ENCODE measurements at regions not wholly inside any gene's neighbourhood (a gene's known extent, or its start where the extent isn't known, plus 50 kb on each side); places are given as distances from the start of the nearest gene placed in this dataset.

DNA sequence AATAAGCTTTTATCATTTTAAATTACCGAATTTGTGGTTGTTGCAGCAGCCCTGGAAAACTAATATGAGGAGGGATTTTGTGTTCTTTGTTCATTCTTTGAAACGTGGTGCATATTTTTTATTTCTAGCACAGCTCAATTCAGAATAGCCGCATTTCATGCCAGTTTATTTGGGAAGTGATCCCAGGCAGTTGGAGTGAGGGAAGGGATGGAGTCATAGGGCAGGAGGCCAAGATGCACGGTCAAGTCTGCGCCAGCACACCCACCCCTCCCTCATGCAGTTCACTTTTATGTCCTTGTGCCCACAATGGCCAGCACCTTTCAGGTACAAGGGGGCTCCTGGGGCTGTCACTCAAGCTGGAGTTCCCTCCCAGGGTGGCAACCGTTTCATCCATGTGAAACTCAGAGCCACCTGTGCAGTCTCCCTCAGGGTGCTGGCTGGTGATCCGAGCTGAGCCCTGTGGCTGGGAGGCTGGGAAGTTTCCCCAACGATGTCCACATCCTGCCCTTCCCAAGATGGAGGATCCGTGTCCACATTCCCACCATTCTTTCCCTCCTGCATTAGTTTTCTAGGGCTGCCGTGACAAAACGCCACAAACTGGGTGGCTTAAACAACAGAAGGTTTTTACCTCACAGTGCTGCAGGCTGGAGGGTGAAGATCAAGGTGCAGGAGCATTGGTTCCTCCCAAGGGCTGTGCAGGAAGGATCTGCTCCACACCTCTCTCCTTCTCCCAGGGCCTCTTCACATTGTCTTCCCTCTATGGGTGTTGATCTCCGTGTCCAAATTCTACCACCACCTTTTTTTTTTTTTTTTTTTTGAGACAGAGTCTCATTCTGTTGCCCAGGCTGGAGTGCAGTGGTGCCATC is 68.5 kb upstream of the ITGA6 start:
- H3K27ac ChIP-seq = no peak overlapping the region
- TF ChIP-seq NPAS2 (CRISPR knock-in tag; IDR thresholded peaks at IDR 0.05; ENCODE audit: borderline replicate concordance) = no peak
- TF ChIP-seq NR3C1 (IDR thresholded peaks at IDR 0.05) = no peak
- TF ChIP-seq, protein P1, sequence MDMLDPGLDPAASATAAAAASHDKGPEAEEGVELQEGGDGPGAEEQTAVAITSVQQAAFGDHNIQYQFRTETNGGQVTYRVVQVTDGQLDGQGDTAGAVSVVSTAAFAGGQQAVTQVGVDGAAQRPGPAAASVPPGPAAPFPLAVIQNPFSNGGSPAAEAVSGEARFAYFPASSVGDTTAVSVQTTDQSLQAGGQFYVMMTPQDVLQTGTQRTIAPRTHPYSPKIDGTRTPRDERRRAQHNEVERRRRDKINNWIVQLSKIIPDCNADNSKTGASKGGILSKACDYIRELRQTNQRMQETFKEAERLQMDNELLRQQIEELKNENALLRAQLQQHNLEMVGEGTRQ (IDR thresholded peaks at IDR 0.05) = no peak
- no peak for TF ChIP-seq ESRRA (IDR thresholded peaks at IDR 0.05; ENCODE audit: borderline replicate concordance, low read length)
- TF ChIP-seq PHF8 (IDR thresholded peaks at IDR 0.05; ENCODE audit: borderline replicate concordance, low read depth) = no peak
- TF ChIP-seq CEBPB (IDR thresholded peaks at IDR 0.05) = no peak
- TF ChIP-seq POLR2A (IDR thresholded peaks at IDR 0.05; ENCODE audit: low read length) = no peak
- TF ChIP-seq JUN (IDR thresholded peaks at IDR 0.05) = no peak
- no peak for TF ChIP-seq RNF2 (IDR thresholded peaks at IDR 0.05; ENCODE audit: borderline replicate concordance, low read depth)
- no peak for TF ChIP-seq HEYL (CRISPR knock-in tag; IDR thresholded peaks at IDR 0.05)
- no peak for TF ChIP-seq ZNF302 (CRISPR knock-in tag; IDR thresholded peaks at IDR 0.05)
- TF ChIP-seq, protein P2, sequence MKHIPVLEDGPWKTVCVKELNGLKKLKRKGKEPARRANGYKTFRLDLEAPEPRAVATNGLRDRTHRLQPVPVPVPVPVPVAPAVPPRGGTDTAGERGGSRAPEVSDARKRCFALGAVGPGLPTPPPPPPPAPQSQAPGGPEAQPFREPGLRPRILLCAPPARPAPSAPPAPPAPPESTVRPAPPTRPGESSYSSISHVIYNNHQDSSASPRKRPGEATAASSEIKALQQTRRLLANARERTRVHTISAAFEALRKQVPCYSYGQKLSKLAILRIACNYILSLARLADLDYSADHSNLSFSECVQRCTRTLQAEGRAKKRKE (CRISPR knock-in tag; IDR thresholded peaks at IDR 0.05; ENCODE audit: low read depth) = no peak
- TF ChIP-seq TFCP2L1 (CRISPR knock-in tag; IDR thresholded peaks at IDR 0.05) = no peak
- FAIRE-seq = no peak
- no peak overlapping the region for H3K4me2 ChIP-seq
- POLR2A ChIA-PET = no interaction called here
- no peak for ATAC-seq
- no peaks in the 10 kb centered on the region for H3K9me3 ChIP-seq
- H3K4me1 ChIP-seq = no peaks in the 10 kb centered on the region; the same call in 2 of the 3 replicates
- DNase-seq (ENCODE audit: low read depth in 1 of 2, low spot score in 1 of 2) = no peak
- CTCF ChIA-PET = interaction anchor here (0.6 kb wide), 1 partner anchor 165 kb away, joined by 3 read pairs; no protein-coding TSS in a partner anchor
- 56% methylated on average over 12 of the region's 12 CpGs for WGBS (ENCODE audit: missing lambda C conversion rate)
- no peak overlapping the region for H3K4me3 ChIP-seq

DNA sequence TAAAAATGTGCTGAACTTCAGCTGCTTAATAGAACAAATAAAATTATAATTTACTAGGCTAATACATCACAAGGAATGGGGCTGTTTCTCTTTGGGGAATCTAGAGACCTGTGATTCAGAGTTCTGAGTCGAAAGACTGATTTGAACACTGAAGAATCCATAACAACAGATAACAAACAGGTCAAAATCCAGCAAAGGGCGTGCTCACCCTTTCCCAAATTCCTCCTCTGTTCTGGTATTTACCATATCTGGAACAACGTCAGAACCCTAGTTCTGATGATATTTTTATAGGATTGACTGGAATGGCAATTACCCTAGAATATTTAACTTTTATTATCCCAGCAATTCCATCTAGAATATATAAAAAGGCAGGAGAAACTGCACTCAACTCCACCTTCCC is 66.0 kb upstream of the ITGA6 start:
- WGBS (ENCODE audit: missing lambda C conversion rate) = 36% methylated on average over 3 of the region's 3 CpGs
- H3K9me3 ChIP-seq = no peaks in the 10 kb centered on the region
- TF ChIP-seq CEBPB (IDR thresholded peaks at IDR 0.05) = no peak
- TF ChIP-seq, protein P3, sequence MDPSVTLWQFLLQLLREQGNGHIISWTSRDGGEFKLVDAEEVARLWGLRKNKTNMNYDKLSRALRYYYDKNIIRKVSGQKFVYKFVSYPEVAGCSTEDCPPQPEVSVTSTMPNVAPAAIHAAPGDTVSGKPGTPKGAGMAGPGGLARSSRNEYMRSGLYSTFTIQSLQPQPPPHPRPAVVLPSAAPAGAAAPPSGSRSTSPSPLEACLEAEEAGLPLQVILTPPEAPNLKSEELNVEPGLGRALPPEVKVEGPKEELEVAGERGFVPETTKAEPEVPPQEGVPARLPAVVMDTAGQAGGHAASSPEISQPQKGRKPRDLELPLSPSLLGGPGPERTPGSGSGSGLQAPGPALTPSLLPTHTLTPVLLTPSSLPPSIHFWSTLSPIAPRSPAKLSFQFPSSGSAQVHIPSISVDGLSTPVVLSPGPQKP (IDR thresholded peaks at IDR 0.05; ENCODE audit: low read depth, low read length) = no peak
- no peak for TF ChIP-seq FOSB (CRISPR knock-in tag; IDR thresholded peaks at IDR 0.05)
- TF ChIP-seq PHF8 (IDR thresholded peaks at IDR 0.05; ENCODE audit: borderline replicate concordance, low read depth) = no peak
- TF ChIP-seq, protein P4, sequence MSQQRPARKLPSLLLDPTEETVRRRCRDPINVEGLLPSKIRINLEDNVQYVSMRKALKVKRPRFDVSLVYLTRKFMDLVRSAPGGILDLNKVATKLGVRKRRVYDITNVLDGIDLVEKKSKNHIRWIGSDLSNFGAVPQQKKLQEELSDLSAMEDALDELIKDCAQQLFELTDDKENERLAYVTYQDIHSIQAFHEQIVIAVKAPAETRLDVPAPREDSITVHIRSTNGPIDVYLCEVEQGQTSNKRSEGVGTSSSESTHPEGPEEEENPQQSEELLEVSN (IDR thresholded peaks at IDR 0.05; ENCODE audit: borderline replicate concordance, low read depth) = no peak
- TF ChIP-seq, protein P1 (IDR thresholded peaks at IDR 0.05) = no peak
- TF ChIP-seq KDM1A (IDR thresholded peaks at IDR 0.05; ENCODE audit: low read depth) = no peak
- TF ChIP-seq RNF2 (IDR thresholded peaks at IDR 0.05; ENCODE audit: borderline replicate concordance, low read depth) = no peak
- no peak for TF ChIP-seq EP300 (IDR thresholded peaks at IDR 0.05)
- no peak for TF ChIP-seq ZFP36 (IDR thresholded peaks at IDR 0.05; ENCODE audit: borderline replicate concordance, partially characterized antibody)
- no peak for TF ChIP-seq JUN (IDR thresholded peaks at IDR 0.05)
- TF ChIP-seq RFX5 (IDR thresholded peaks at IDR 0.05) = no peak
- no peak for DNase-seq (ENCODE audit: low read depth in 1 of 2, low spot score in 1 of 2)
- FAIRE-seq = no peak
- ATAC-seq = no peak
- H3K4me3 ChIP-seq = no peak overlapping the region
- H3K4me2 ChIP-seq = no peak overlapping the region
- CTCF ChIA-PET = interaction anchor here (0.6 to 1.7 kb wide), 2 partner anchors 101 to 1445 kb away, joined by 3 to 4 read pairs; no protein-coding TSS in a partner anchor
- no peak overlapping the region for H3K27ac ChIP-seq
- no peaks in the 10 kb centered on the region; the same call in 2 of the 3 replicates for H3K4me1 ChIP-seq
- POLR2A ChIA-PET = no interaction called here

Measured in A549 (cell line).